ENCODE measurements at regions not wholly inside any gene's neighbourhood (a gene's known extent, or its start where the extent isn't known, plus 50 kb on each side); places are given as distances from the start of the nearest gene placed in this dataset.
A peak's percentile ranks its signal among the peaks of the same experiment; 100 is the strongest.

GRCh38 chr5:124234022-124234769 lies 512.2 kb downstream of the ZNF608 start (continued):
- TF ChIP-seq ZFP37 (tag by site-specific recombination; IDR thresholded peaks at IDR 0.05) (no peak), ZNF138 (tag by site-specific recombination; IDR thresholded peaks at IDR 0.05; ENCODE audit: borderline replicate concordance) (no peak), ZNF600 (tag by site-specific recombination; IDR thresholded peaks at IDR 0.05) (0 out of 2 replicates have a peak, but pooled peaks have one; percentile 61), ZNF777 (tag by site-specific recombination; IDR thresholded peaks at IDR 0.05; ENCODE audit: borderline replicate concordance) (no peak), PRDM6 (tag by site-specific recombination; IDR thresholded peaks at IDR 0.05) (peak; percentile 47; the same call in 1 of the 2 replicates)

GRCh38 chr5:124232515-124232914 lies 513.9 kb downstream of the ZNF608 start:
- Histone ChIP-seq H3K27ac (ENCODE audit: extremely low read depth, low read depth, low read length) (no peak overlapping the region), H3K36me3 (ENCODE audit: control insufficient read depth in 2 of 2, insufficient read depth in 1 of 2, low read length in 2 of 2) (no peaks in the 10 kb centered on the region), H3K4me3 (ENCODE audit: low read depth, low read length) (no peak overlapping the region), H3K9me3 (ENCODE audit: control insufficient read depth, insufficient read depth, low read depth, low read length) (no peaks in the 10 kb centered on the region), H3K4me1 (ENCODE audit: control insufficient read depth, insufficient read depth, low read length) (peaks cover 10% of the 10 kb centered on the region)
- ChIA-PET POLR2A (no interaction called here), CTCF (interaction anchor here (0.6 kb wide), 1 partner anchor 346 kb away, joined by 4 read pairs; no protein-coding TSS in a partner anchor)
- TF ChIP-seq SCRT1 (tag by site-specific recombination; IDR thresholded peaks at IDR 0.05; ENCODE audit: borderline replicate concordance) (no peak), ZNF645 (tag by site-specific recombination; IDR thresholded peaks at IDR 0.05) (no peak), ZNF514 (tag by site-specific recombination; IDR thresholded peaks at IDR 0.05) (no peak), ZNF777 (tag by site-specific recombination; IDR thresholded peaks at IDR 0.05; ENCODE audit: borderline replicate concordance) (no peak), ZNF664 (tag by site-specific recombination; IDR thresholded peaks at IDR 0.05) (no peak), ZNF37A (tag by site-specific recombination; IDR thresholded peaks at IDR 0.05) (no peak), ZNF658 (tag by site-specific recombination; IDR thresholded peaks at IDR 0.05) (no peak), ZBTB48 (tag by site-specific recombination; IDR thresholded peaks at IDR 0.05) (no peak), ZNF10 (tag by site-specific recombination; IDR thresholded peaks at IDR 0.05) (no peak), ZBTB6 (tag by site-specific recombination; IDR thresholded peaks at IDR 0.05) (no peak), ZNF747 (tag by site-specific recombination; IDR thresholded peaks at IDR 0.05) (no peak), AEBP2 (tag by site-specific recombination; IDR thresholded peaks at IDR 0.05; ENCODE audit: borderline replicate concordance) (no peak)

- H3K36me3 ChIP-seq (ENCODE audit: control insufficient read depth in 2 of 2, insufficient read depth in 1 of 2, low read length in 2 of 2): no peaks in the 10 kb centered on the region
- peaks cover 10% of the 10 kb centered on the region for H3K4me1 ChIP-seq (ENCODE audit: control insufficient read depth, insufficient read depth, low read length)
- ChIA-PET POLR2A (no interaction called here), CTCF (interaction anchor here (0.6 to 1.1 kb wide), 2 partner anchors 67 to 347 kb away, joined by 3 to 4 read pairs; no protein-coding TSS in a partner anchor)
- no peak overlapping the region for H3K27ac ChIP-seq (ENCODE audit: extremely low read depth, low read depth, low read length)
- H3K4me3 ChIP-seq (ENCODE audit: low read depth, low read length): no peak overlapping the region
- TF ChIP-seq ZNF626 (tag by site-specific recombination; IDR thresholded peaks at IDR 0.05) (no peak), ZEB2 (tag by site-specific recombination; IDR thresholded peaks at IDR 0.05) (no peak), SCRT1 (tag by site-specific recombination; IDR thresholded peaks at IDR 0.05; ENCODE audit: borderline replicate concordance) (no peak), KLF8 (tag by site-specific recombination; IDR thresholded peaks at IDR 0.05) (no peak), HOXD13 (CRISPR knock-in tag; IDR thresholded peaks at IDR 0.05; ENCODE audit: borderline replicate concordance) (no peak), ZSCAN18 (tag by site-specific recombination; IDR thresholded peaks at IDR 0.05) (no peak)
- no peaks in the 10 kb centered on the region for H3K9me3 ChIP-seq (ENCODE audit: control insufficient read depth, insufficient read depth, low read depth, low read length)
Measured at GRCh38 chr5:124231802-124232201, 514.6 kb downstream of the ZNF608 start.

Data from HEK293 (cell line).